Stimulated activated CD8-positive, alpha-beta memory T cell treated with anti-CD3 and anti-CD28 coated beads, Interleukin-7, amount 100 ng/mL, for 48 hours (primary cell): ENCODE measurements at regions not wholly inside any gene's neighbourhood (a gene's known extent, or its start where the extent isn't known, plus 50 kb on each side); places are given as distances from the start of the nearest gene placed in this dataset.
A peak's percentile ranks its signal among the peaks of the same experiment; 100 is the strongest.

ENCODE experiments used
- DNase-seq, 2 donors: peaks; one replicate each; pipeline ENCODE4 v3.0.0-alpha.2; 2020; ENCODE audit warnings: low read depth in 1 of 2; ENCODE audit errors: extremely low read depth in 1 of 2

- no peak for DNase-seq
Observed at GRCh38 chr14:38101679-38102078, 106.0 kb upstream of the SSTR1 start.

DNA sequence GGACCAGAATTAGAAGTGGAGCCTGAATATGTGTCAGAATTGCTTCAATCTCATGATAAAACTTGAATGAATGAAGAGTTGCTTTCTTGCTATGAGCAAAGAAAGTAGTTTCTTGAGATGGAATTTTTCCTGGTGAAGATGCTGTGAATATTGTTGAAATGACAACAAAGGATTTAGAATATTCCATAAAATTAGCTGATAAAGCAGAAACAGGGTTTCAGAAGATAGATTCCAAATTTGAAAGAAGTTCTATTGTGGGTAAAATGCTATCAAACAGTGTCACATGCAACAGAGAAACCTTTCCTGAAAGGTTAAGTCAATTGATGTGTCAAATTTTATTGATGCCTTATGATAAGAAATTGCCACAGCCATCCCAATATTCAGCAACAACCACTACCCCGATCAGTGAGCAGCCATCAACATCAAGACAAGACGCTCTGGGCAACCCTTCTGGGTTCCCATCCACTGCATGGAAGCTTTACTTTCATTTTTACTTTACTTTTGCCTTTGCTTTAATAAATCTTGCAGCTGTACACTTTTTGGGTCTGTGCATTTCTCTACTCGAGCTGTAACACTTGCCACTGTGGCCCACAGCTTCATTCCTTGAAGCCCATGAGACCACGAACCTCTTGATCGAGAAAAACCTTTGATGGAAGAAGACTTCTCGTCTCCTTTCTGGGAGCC is 104.0 kb upstream of the SSTR1 start:
- DNase-seq, result no peak

DNA sequence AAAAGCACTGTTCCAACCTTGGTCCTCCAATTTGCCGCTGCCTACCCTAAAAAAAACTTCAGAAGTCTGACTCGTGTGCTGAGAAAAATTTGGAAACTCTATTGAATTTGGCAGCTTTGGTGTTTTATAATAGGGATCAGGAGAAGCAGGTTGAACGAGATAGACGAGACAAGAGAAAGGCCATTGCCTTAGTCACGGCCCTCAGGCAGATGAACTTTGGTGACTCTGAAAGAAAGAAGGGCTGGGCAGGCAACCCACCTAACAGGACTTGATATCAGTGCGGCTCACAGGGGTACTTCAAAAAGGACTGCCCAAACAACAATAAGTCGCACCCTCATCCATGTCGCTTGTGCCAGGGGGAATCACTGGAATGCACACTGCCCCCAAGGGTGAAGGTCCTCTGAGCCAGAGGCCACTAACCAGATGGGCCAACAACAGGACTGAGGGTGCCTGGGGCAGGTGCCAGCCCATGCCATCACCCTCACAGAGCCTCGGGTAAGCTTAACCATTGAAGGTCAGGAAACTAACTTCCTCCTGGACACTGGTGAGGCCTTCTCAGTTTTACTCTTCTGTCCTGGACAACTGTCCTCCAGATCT is 102.5 kb upstream of the SSTR1 start:
- DNase-seq, result no peak

DNA sequence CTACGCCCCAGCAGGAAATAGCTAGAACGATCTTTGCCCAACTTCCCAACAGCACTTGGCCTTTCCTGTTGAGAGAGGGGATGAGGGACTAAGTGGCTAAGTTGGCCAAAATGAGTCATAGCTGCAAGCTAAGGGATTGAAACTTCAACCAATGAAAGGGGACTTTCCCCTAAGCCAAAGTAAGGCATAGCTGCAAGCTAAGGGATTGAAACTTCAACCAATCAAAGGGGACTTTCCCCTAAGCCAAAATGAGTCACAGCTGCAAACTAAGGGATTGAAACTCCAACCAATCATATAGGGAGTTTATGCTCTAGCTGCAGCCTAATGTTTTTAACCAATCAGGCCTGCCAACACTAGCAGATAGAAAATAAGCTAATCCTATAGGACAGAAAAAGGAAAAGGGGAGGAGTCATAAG is 100.5 kb upstream of the SSTR1 start:
- no peak for DNase-seq

- no peak for DNase-seq
Observed at GRCh38 chr14:38108681-38109080, 99.0 kb upstream of the SSTR1 start.

GRCh38 chr14:38110258-38110657 is 97.4 kb upstream of the SSTR1 start:
- DNase-seq, result no peak

DNA sequence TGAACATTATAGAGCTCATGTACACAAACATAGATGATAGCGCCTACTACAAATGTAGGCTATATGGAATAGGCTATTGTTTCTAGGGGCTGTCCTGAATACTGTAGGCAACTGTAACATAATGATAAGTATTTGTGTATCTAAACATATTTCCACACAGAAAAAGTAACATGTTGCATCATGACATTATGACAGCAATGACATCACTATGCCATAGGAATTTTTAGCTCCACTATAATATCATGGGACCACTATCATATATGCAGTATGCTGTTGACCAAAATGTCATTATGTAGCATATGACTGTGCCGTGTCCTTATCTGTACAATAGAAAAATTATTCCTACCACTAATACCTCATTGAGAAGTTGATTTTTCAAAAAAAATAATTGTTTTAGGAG is 96.7 kb upstream of the SSTR1 start:
- DNase-seq, result no peak

DNA sequence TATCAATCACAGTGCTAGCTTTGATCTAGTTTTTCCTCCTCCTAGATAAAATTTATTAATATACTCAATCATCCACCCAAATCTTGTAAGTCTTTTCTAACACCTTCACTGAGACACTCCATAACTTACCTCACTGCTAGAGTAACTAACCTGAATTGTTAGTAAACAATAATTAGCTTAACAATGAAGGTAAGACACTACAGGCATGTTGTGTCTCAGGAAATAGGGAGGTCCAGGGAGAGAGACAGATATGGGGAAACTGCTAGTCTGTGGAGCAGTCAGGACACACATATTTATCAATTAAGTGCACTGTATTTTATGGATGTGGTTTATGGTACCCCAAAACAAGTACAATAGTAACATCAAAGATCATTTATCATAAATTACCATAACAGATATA is 94.2 kb upstream of the SSTR1 start:
- DNase-seq, result no peak

DNA sequence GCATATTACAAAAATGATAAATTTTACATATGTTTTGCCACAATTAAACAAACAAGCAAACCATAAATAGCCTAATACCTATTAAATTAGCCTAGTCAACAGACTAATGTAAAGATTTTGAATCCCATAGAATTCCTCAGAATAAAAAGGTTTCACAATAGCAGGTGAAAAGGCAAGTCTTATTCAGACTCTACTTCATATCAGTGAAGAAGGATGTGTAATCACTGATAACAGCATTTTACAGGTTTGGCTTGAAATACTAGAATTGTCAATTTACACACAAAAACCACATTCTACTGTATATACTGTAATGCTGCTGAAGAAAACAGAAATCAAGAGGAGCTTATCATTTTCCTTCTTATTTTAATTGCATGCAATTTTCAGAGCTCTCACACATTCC is 90.8 kb upstream of the SSTR1 start:
- DNase-seq, result no peak

- DNase-seq, result no peak
Observed at GRCh38 chr14:38120109-38120508, 87.6 kb upstream of the SSTR1 start.

- DNase-seq, result no peak
Observed at GRCh38 chr14:38121320-38122020, 86.2 kb upstream of the SSTR1 start.

DNA sequence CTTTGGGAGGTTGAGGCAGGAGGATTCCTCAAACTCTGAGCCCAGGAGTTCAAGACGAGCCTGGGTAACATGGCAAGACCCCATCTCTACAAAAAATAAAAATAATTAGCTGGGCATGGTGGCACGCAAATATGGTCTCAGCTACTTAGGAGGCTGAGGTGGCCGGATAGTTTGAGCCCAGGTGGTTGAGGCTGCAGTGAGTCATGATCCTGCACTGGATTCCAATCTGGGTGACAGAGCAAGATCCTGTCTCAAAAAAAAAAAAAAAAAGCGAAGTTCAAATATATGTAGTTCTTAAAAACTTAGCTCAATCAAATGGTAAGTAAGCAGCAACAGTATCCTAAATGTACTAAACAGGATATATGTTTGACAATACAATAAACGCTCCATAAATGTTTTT is 85.5 kb upstream of the SSTR1 start:
- DNase-seq, result no peak

DNA sequence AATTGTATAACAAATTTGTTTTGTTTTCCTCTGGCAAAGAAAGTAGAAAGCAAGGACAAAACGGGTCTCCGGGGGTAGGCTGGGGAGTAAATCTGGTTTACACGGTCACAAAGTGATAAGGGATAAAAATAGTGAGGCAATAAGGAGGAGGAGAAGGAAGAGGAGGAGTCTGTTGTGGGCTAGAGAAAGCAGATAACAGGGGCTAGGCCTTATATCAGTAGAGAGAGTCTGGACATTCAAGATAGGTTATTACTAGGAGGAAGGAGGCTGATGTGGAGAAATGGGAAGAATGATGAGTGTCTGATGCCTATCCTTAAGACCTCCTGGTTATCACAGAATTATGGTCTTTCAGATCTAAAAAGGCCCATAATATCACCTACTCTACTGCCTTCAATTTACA is 83.2 kb upstream of the SSTR1 start:
- no peak for DNase-seq

- no peak for DNase-seq
Observed at GRCh38 chr14:38125481-38126037, 82.1 kb upstream of the SSTR1 start.

- DNase-seq, result no peak
Observed at GRCh38 chr14:38127356-38127755, 80.3 kb upstream of the SSTR1 start.

DNA sequence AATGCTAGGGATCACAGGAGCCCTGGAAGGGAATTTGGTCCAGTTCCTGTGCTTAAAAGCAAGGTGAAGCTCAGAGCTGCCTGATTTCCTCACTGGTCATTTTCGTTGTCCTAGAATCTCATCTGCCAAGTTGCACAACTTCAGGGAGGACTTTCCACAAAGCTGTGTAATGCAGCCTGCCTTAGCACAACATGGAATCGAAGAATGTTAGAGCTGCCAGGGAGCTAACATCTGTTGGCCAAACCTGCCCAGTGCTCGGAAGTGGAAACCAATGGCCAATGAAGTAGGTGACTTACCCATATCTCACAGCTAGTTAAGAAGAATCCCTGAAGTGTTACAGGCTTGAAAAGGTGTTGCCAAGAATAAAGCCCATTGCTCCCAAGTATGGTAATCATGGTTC is 79.9 kb upstream of the SSTR1 start:
- no peak for DNase-seq

- no peak for DNase-seq
Observed at GRCh38 chr14:38128640-38129039, 79.1 kb upstream of the SSTR1 start.

GRCh38 chr14:38129192-38129591 is 78.5 kb upstream of the SSTR1 start:
- DNase-seq, result no peak

GRCh38 chr14:38129705-38130104 is 78.0 kb upstream of the SSTR1 start:
- peak in 1 of 2 donors; percentile 3 for DNase-seq

- DNase-seq, result no peak
Observed at GRCh38 chr14:38134416-38135030, 73.2 kb upstream of the SSTR1 start.

- DNase-seq, result no peak
Observed at GRCh38 chr14:38135106-38135867, 72.4 kb upstream of the SSTR1 start.
